ENCODE measurements at regions not wholly inside any gene's neighbourhood (a gene's known extent, or its start where the extent isn't known, plus 50 kb on each side); places are given as distances from the start of the nearest gene placed in this dataset.

- Histone ChIP-seq H3K9me3 (no peaks in the 10 kb centered on the region), H3K36me3 (replicated peaks in 1 of 2; ENCODE audit: control insufficient read depth in 1 of 2, insufficient read depth in 2 of 2, low read length in 1 of 2) (peaks cover 0 to 7% of the 10 kb centered on the region in 2 experiments), H3K27ac (ENCODE audit: low read depth in 2 of 2, low read length in 1 of 2) (no peak overlapping the region), H2AFZ (ENCODE audit: low read depth) (no peak overlapping the region), H3K4me2 (no peak overlapping the region), H3K4me3 (ENCODE audit: low read depth in 2 of 2, low read length in 1 of 2) (no peak overlapping the region), H4K20me1 (ENCODE audit: insufficient read depth) (no peaks in the 10 kb centered on the region), H3K9me2 (no peaks in the 10 kb centered on the region), H3F3A (replicated peaks; ENCODE audit: insufficient read depth) (no peaks in the 10 kb centered on the region), H3K9ac (no peak overlapping the region), H3K27me3 (ENCODE audit: insufficient read depth) (no peaks in the 10 kb centered on the region), H3K4me1 (ENCODE audit: control insufficient read depth in 1 of 2, insufficient read depth in 2 of 2, low read depth in 1 of 2, low read length in 1 of 2) (no peaks in the 10 kb centered on the region), H3K79me2 (ENCODE audit: insufficient read depth) (no peaks in the 10 kb centered on the region)
- TF ChIP-seq NRF1 (IDR thresholded peaks at IDR 0.05; ENCODE audit: low read depth, low read length) (no peak), ZBTB33 (IDR thresholded peaks at IDR 0.05; ENCODE audit: borderline replicate concordance, low read depth) (no peak), CTCF (IDR thresholded peaks at IDR 0.05) (no peak), GATA2 (CRISPR knock-in tag; IDR thresholded peaks at IDR 0.05) (no peak), MXI1 (IDR thresholded peaks at IDR 0.05; ENCODE audit: low read depth, low read length) (no peak), YY1 (IDR thresholded peaks at IDR 0.05; ENCODE audit: low read depth) (no peak), RXRA (IDR thresholded peaks at IDR 0.05; ENCODE audit: borderline replicate concordance, low read depth) (no peak)
- DNase-seq, result no peak
- CTCF ChIA-PET, result no interaction called here
- POLR2A ChIA-PET, result no interaction called here
- WGBS (ENCODE audit: low lambda C conversion rate), result 71% methylated on average over 6 of the region's 6 CpGs
Measured at GRCh38 chr7:32680259-32681173, 185.2 kb downstream of the AVL9 start.

- POLR2A ChIA-PET, result no interaction called here
Measured at GRCh38 chr7:32679192-32679591, 183.9 kb downstream of the AVL9 start.

More at GRCh38 chr7:32679192-32679591, 183.9 kb downstream of the AVL9 start:
- CTCF ChIA-PET, result no interaction called here
- H3K9ac ChIP-seq, result no peak overlapping the region
- 84% methylated on average over 4 of the region's 4 CpGs for WGBS (ENCODE audit: low lambda C conversion rate)
- H3K4me2 ChIP-seq, result no peak overlapping the region
- no peak for DNase-seq
- no peaks in the 10 kb centered on the region for H3K9me3 ChIP-seq
- H3K79me2 ChIP-seq (ENCODE audit: insufficient read depth), result no peaks in the 10 kb centered on the region
- H4K20me1 ChIP-seq (ENCODE audit: insufficient read depth), result no peaks in the 10 kb centered on the region
- no peak overlapping the region for H3K4me3 ChIP-seq (ENCODE audit: low read depth in 2 of 2, low read length in 1 of 2)
- H3K36me3 ChIP-seq (replicated peaks in 1 of 2; ENCODE audit: control insufficient read depth in 1 of 2, insufficient read depth in 2 of 2, low read length in 1 of 2), result peaks cover 0 to 7% of the 10 kb centered on the region in 2 experiments
- TF ChIP-seq TAF1 (IDR thresholded peaks at IDR 0.05; ENCODE audit: borderline replicate concordance, low read depth, low read length) (no peak), USF2 (IDR thresholded peaks at IDR 0.05; ENCODE audit: borderline replicate concordance, low read depth, low read length) (no peak), RFX5 (IDR thresholded peaks at IDR 0.05; ENCODE audit: low read length) (no peak), ZBTB33 (IDR thresholded peaks at IDR 0.05; ENCODE audit: borderline replicate concordance, low read depth) (no peak), GABPA (IDR thresholded peaks at IDR 0.05; ENCODE audit: low read depth) (no peak), USF1 (IDR thresholded peaks at IDR 0.05; ENCODE audit: borderline replicate concordance, low read depth) (no peak), GATA2 (CRISPR knock-in tag; IDR thresholded peaks at IDR 0.05) (no peak), NRF1 (IDR thresholded peaks at IDR 0.05; ENCODE audit: low read depth, low read length) (no peak)
- no peaks in the 10 kb centered on the region for H3K27me3 ChIP-seq (ENCODE audit: insufficient read depth)
- no peaks in the 10 kb centered on the region for H3F3A ChIP-seq (replicated peaks; ENCODE audit: insufficient read depth)
- no peak overlapping the region for H3K27ac ChIP-seq (ENCODE audit: low read depth in 2 of 2, low read length in 1 of 2)
- H3K4me1 ChIP-seq (ENCODE audit: control insufficient read depth in 1 of 2, insufficient read depth in 2 of 2, low read depth in 1 of 2, low read length in 1 of 2), result no peaks in the 10 kb centered on the region
- H3K9me2 ChIP-seq, result no peaks in the 10 kb centered on the region
- no peak overlapping the region for H2AFZ ChIP-seq (ENCODE audit: low read depth)
